ENCODE measurements at regions not wholly inside any gene's neighbourhood (a gene's known extent, or its start where the extent isn't known, plus 50 kb on each side); places are given as distances from the start of the nearest gene placed in this dataset.
"Not testable (repeated sequence)": the region's sequence is repeated elsewhere in the genome, so short reads cannot be mapped to it uniquely, and the experiment has no call there.

DNA sequence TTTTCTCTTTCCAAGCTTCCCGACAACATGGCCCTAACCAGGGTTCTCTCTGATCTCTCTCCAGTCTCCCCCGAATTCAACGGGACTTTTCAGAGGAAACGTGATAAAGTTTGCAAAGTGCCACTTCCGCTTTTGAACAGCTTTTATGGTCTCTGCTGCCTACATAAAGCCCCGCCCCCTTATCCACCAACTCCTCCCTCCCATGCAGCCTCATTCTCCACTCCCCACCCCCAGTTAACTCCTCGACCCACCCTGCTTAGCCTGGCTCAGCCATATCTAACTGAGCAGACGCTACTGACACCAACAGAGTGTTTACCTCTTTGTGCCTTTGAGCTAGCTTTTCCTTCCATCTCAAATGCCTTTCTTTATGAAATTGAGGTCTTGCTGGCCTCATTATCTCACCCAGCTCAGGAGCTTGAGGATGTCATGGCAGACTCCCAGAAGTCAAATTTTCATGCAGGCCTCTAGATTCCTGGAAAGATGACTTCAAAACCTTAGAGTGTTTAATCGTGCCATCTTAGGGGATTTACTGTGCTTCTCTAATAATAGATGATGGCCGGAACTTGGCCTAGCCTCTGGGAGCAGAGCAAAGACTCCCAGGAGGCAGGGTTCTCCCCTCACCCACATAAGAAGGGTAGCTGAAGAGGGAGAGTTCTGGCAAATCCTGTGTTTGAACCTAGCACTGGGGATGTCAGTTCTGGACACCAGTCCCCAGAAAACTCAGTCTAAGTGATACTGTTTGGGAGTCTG, 606.0 kb downstream of the BCOR start:
- Histone ChIP-seq H3K27me3 (peaks cover 0 to 19% (median 0%) of the 10 kb centered on the region in 7 donors), H3K36me3 (no peaks in the 10 kb centered on the region), H3K4me3 (no peak overlapping the region), H3K4me1 (peaks cover 0 to 26% (median 0%) of the 10 kb centered on the region in 9 donors), H3K9me3 (no peaks in the 10 kb centered on the region), H3K27ac (no peak overlapping the region)
- no peak for ATAC-seq
- intact Hi-C loops (cut with DNase I): no loop called here
- TF ChIP-seq, protein P1, sequence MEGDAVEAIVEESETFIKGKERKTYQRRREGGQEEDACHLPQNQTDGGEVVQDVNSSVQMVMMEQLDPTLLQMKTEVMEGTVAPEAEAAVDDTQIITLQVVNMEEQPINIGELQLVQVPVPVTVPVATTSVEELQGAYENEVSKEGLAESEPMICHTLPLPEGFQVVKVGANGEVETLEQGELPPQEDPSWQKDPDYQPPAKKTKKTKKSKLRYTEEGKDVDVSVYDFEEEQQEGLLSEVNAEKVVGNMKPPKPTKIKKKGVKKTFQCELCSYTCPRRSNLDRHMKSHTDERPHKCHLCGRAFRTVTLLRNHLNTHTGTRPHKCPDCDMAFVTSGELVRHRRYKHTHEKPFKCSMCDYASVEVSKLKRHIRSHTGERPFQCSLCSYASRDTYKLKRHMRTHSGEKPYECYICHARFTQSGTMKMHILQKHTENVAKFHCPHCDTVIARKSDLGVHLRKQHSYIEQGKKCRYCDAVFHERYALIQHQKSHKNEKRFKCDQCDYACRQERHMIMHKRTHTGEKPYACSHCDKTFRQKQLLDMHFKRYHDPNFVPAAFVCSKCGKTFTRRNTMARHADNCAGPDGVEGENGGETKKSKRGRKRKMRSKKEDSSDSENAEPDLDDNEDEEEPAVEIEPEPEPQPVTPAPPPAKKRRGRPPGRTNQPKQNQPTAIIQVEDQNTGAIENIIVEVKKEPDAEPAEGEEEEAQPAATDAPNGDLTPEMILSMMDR (IDR thresholded peaks at IDR 0.05): no peak
- DNase-seq: no peak
- 71 to 77% methylated on average over 10 of the region's 10 CpGs for WGBS, 2 donors

DNA sequence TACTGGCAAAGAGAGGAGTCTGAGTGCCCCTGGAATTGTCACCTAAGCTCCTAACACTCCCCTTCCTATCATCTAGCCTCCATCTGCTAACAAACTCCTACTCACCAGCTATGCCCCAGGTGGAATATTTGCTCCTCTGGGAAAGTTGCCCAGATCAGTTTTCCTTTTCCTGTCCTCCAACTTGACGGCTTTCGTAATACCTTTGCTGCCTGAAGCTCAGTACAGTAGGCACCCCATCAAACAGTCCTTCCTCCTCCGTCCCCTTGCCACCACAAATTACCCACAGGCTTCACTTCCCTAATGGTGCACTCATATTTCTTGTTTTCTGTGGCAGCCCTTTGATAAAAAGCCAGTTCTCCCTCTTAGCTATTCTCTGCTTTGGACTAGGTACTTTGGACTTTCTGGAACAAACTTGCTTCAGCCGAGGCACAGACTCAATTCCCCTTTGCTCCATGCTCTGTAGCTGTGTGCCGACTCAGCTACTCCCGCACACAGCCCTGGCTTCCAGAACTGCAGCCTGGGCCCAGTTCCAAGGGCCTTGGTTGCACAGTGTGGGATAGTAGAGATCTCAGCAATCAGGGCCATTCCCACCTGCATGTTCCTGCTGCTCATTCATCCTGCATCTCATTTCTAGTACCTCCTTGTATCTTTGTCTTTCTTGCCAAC, 605.1 kb downstream of the BCOR start:
- no peak overlapping the region for H3K27ac ChIP-seq
- H3K9me3 ChIP-seq: no peaks in the 10 kb centered on the region
- H3K4me1 ChIP-seq: peaks cover 0 to 26% (median 0%) of the 10 kb centered on the region in 9 donors
- peaks cover 0 to 26% (median 0%) of the 10 kb centered on the region in 7 donors for H3K27me3 ChIP-seq
- 48 to 65% methylated on average over 6 of the region's 6 CpGs for WGBS, 2 donors
- TF ChIP-seq, protein P1 (IDR thresholded peaks at IDR 0.05): no peak
- H3K4me3 ChIP-seq: no peak overlapping the region
- ATAC-seq: peak in 3 of 8 donors; percentile 27 to 49 (median 43)
- DNase-seq: peak in 1 of 2 donors; percentile 18
- no peaks in the 10 kb centered on the region for H3K36me3 ChIP-seq
- intact Hi-C loops (cut with DNase I): no loop called here

DNA sequence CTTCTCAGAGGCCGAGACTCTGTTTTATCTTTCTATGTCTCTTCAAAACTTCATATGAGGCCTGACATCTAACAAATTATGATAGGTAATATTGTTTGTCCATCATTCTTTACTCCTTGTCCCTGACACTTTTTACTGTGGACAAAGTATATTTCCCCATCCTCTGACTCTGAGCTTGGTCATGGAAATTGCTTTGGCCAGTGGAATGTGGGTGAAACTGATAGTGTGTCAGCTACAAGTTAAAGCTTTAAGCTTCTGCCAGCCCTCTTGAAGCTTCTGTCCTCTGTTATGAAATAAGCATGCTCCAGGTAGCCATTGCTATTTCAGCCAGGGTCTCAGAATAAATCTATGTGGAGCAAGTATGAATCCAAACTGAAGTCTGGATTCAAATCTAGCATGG, 604.6 kb downstream of the BCOR start:
- Histone ChIP-seq H3K36me3 (no peaks in the 10 kb centered on the region), H3K27ac (no peak overlapping the region), H3K27me3 (peaks cover 0 to 30% (median 0%) of the 10 kb centered on the region in 7 donors), H3K4me3 (no peak overlapping the region), H3K4me1 (peaks cover 0 to 26% (median 0%) of the 10 kb centered on the region in 9 donors), H3K9me3 (no peaks in the 10 kb centered on the region)
- no peak for ATAC-seq
- 83 to 89% methylated on average over 1 of the region's 1 CpG for WGBS, 2 donors
- TF ChIP-seq, protein P1 (IDR thresholded peaks at IDR 0.05): no peak
- no peak for DNase-seq
- intact Hi-C loops (cut with DNase I): no loop called here

DNA sequence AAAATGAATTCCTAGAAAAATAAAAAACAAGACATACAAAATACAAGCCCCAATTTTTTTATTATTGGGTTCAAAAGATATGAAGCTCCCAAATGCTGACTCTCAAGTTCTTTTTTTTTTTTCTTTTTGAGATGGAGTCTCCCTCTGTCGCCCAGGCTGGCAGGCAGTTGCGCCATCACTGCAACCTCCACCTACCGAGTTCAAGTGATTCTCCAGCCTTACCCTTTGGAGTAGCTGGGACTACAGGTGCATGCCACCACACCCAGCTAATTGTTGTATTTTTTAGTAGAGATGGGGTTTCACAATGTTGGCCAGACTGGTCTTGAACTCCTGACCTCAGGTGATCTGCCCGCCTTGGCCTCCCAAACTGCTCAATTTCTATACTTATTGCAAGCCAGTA, 600.6 kb downstream of the BCOR start:
- intact Hi-C loops (cut with DNase I); H3K27ac ChIP-seq; DNase-seq; H3K4me3 ChIP-seq; H3K9me3 ChIP-seq; H3K36me3 ChIP-seq; ATAC-seq: not testable (repeated sequence)
- Histone ChIP-seq H3K4me1 (peaks cover 0 to 14% (median 0%) of the 10 kb centered on the region in 9 donors), H3K27me3 (peaks cover 0 to 31% (median 0%) of the 10 kb centered on the region in 7 donors)
- 89 to 100% methylated on average over 4 of the region's 4 CpGs for WGBS, 2 donors

Data from heart right ventricle (tissue), 16 donors.